Skin of body (tissue), 1 donor: ENCODE measurements at regions not wholly inside any gene's neighbourhood (a gene's known extent, or its start where the extent isn't known, plus 50 kb on each side); places are given as distances from the start of the nearest gene placed in this dataset.

Experiments used
- DNase-seq: peaks from one replicate; lab custom pipeline; 2025; lab: John Stamatoyannopoulos, UW

GRCh38 chr7:94228678-94229077 is 166.0 kb upstream of the COL1A2 start:
- no peak for DNase-seq

- DNase-seq: no peak
These were observed 163.4 kb upstream of the COL1A2 start for GRCh38 chr7:94231305-94231704.

- DNase-seq: no peak
These were observed 157.7 kb upstream of the COL1A2 start for GRCh38 chr7:94236960-94237359.

- DNase-seq: no peak
These were observed 157.3 kb upstream of the COL1A2 start for GRCh38 chr7:94237417-94237816.

GRCh38 chr7:94239661-94240234 is 154.9 kb upstream of the COL1A2 start:
- DNase-seq: no peak

GRCh38 chr7:94240902-94241301 is 153.8 kb upstream of the COL1A2 start:
- no peak for DNase-seq

GRCh38 chr7:94241402-94241925 is 153.2 kb upstream of the COL1A2 start:
- no peak for DNase-seq

- DNase-seq: peak; percentile 70
These were observed 151.5 kb upstream of the COL1A2 start for GRCh38 chr7:94243066-94243711.

- DNase-seq: no peak
These were observed 149.9 kb upstream of the COL1A2 start for GRCh38 chr7:94244760-94245159.

GRCh38 chr7:94245500-94245899 is 149.2 kb upstream of the COL1A2 start:
- DNase-seq: no peak

GRCh38 chr7:94247970-94248369 is 146.7 kb upstream of the COL1A2 start:
- no peak for DNase-seq

GRCh38 chr7:94249631-94250030 is 145.1 kb upstream of the COL1A2 start:
- no peak for DNase-seq

- no peak for DNase-seq
These were observed 144.6 kb upstream of the COL1A2 start for GRCh38 chr7:94250124-94250523.

GRCh38 chr7:94250987-94251386 is 143.7 kb upstream of the COL1A2 start:
- DNase-seq: no peak

- DNase-seq: no peak
These were observed 142.6 kb upstream of the COL1A2 start for GRCh38 chr7:94252124-94252523.

GRCh38 chr7:94252971-94253370 is 141.7 kb upstream of the COL1A2 start:
- DNase-seq: no peak

GRCh38 chr7:94253686-94254085 is 141.0 kb upstream of the COL1A2 start:
- no peak for DNase-seq

- peak; percentile 60 for DNase-seq
These were observed 136.0 kb upstream of the COL1A2 start for GRCh38 chr7:94258418-94259300.

- no peak for DNase-seq
These were observed 133.6 kb upstream of the COL1A2 start for GRCh38 chr7:94261067-94261466.

- no peak for DNase-seq
These were observed 129.9 kb upstream of the COL1A2 start for GRCh38 chr7:94264756-94265155.

- no peak for DNase-seq
These were observed 129.2 kb upstream of the COL1A2 start for GRCh38 chr7:94265456-94265855.

GRCh38 chr7:94266238-94266644 is 128.5 kb upstream of the COL1A2 start:
- no peak for DNase-seq
